NCI-H187 treated with DMSO at 0.1 percent for 48 hours (cell line): ENCODE measurements at regions not wholly inside any gene's neighbourhood (a gene's known extent, or its start where the extent isn't known, plus 50 kb on each side); places are given as distances from the start of the nearest gene placed in this dataset.
A peak's percentile ranks its signal among the peaks of the same experiment; 100 is the strongest.
"Not testable (repeated sequence)": the region's sequence is repeated elsewhere in the genome, so short reads cannot be mapped to it uniquely, and the experiment has no call there.

Experiments
- DNase-seq: peaks from one replicate; lab custom pipeline; 2025; lab: John Stamatoyannopoulos, UW

- DNase-seq, result no peak
Measured at GRCh38 chr5:92992073-92992472, 588.9 kb downstream of the NR2F1-AS1 start.

DNA sequence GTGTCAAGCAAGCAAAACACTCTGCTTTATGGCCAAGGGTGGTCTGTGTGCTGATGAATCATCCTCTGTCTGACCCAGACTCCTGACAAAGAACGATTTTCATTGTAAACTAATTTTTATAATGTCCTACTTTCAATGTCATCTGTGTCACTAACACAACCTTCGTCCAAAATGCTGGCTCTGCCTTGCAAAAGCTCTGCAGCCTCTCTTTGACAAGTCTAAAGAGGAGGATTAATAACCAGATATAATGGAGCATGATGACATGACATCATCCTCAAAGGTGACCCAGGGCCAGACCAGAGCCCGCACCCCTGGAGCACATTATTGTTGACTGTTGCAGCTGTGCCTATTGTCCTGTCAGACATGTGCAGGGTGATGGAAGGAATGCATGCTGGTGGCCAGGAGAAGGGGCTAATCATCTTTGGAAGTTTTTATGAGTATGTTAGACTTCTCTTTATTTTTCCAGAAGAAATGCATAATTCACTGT is 589.4 kb downstream of the NR2F1-AS1 start:
- DNase-seq, result no peak

- DNase-seq, result no peak
Measured at GRCh38 chr5:92990771-92991170, 590.2 kb downstream of the NR2F1-AS1 start.

DNA sequence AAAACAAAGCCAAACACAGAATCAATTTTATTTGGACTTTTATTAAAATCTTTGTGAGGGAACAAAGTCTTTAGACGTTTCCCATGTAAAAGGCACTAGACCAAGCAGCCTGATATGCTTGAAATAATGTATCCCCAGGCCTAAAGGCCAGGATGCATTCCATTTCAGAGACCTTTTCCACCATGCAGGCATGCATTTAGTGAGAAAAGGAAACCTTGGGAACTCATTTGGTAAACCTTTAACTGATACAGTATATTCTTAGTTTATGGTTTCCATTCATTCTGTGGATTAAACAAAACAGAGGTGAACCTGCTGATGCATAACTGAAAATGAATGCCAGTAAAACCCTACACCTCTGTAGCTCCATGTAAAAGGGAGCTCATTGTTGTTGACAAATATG is 600.0 kb downstream of the NR2F1-AS1 start:
- no peak for DNase-seq

DNA sequence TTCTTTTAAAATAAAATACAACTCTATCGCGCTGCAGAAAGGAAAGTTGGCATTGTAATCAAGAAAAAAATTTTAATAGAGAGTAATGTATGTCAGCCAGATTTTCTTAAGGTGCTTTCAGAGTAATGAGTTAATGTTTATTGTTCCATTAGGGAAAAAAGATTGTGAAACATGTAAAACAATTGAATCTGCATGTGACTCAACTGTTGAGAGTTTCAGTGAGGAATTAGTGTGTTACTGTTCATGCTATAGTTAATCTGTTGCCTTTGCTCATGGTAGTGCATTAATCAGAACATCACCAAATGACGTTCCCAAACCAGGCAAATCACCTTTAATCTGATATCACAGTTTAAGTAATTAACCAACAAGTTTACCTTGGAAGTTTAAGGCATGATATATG is 600.5 kb downstream of the NR2F1-AS1 start:
- no peak for DNase-seq

DNA sequence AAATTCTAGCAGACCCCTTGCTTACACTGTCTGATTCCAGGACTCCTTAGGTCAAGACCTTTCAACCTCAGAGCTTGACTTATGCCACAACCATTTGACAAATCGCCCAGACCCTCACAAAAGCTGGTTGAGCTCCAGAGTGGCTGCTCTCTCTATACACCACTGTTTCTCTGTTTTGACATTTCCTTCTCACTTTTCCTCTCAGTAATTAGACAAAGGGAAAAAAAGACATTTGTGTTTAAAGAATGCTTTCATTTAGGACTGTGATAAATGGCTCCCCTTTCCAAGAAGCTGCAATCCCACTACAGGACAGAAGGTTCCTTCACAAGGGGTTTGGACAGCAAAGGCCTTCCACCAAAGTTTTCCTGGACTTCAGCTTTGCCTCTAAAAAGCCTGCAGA is 601.3 kb downstream of the NR2F1-AS1 start:
- DNase-seq, result no peak

DNA sequence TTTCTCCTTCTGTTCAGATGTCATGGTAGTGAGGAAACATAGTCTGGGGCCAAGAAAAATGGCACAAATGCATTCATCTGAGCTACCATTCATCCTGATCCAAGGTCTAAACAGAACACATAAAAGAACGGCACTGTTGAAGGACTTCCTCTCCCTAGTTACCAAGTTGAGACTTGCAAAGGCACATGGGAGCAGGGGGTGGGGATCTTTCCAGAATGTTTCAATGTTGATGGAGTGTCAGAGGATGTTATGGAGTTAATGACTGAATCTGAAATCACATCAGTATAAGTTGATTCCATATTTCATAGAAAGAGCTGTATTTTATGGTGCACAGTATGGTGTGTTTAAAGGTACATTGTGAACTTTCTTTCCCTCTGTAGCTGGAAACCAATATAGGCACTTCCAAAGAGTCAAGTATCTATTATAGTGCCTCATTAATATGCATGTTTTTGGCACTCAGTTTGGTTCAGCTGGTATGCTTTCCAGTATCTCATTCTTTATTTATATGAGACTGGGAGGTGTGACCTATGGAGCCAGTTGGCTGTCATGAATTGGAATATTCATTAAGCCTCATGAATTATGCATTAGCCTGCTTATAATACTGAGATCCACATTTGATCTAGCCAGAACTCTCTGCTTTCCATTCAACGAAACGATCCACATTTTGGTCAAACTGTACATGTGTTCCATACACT is 603.0 kb downstream of the NR2F1-AS1 start:
- DNase-seq, result no peak

- no peak for DNase-seq
Measured at GRCh38 chr5:92976156-92976555, 604.9 kb downstream of the NR2F1-AS1 start.

- DNase-seq, result no peak
Measured at GRCh38 chr5:92969781-92970237, 611.2 kb downstream of the NR2F1-AS1 start.

- no peak for DNase-seq
Measured at GRCh38 chr5:92969191-92969780, 611.7 kb downstream of the NR2F1-AS1 start.

DNA sequence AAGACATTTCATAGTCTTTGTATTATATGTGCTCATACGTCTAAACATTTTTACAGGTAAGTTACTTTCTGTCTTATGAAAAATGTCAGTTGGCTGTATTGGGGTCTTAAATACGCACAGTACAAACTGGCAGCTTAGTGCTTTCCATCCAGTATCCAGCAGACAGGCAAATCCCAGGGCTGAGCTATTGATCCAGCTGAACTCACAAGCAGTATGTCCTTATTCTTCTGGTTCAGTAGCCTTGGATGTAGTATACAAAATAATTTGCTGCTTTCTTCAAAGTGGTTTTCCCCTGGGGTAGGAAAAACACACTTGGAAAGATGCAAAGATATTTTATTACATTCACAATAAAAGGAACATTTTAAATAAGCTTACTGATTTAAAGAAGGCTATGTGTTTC is 617.2 kb downstream of the NR2F1-AS1 start:
- no peak for DNase-seq

DNA sequence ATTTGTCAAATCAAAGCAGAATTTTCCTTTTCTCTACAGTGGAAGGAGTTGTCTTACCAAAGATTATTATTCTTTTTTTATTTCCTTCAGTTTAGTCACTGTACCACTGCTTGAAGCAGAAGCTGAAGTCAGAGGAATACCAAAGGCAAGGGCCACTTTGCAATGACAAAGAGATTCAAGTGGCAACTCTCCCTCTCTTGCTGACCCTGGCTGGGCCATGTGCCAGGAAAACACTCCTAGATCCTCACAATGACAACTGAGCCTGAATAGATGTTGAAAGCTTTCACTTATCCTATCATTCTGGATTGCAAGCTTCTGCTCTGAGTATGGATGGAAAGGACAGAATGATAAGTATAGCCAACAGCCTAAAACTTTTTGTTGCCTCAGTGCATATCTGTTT is 618.3 kb downstream of the NR2F1-AS1 start:
- peak; percentile 75 for DNase-seq

- no peak for DNase-seq
Measured at GRCh38 chr5:92956886-92957285, 624.1 kb downstream of the NR2F1-AS1 start.

DNA sequence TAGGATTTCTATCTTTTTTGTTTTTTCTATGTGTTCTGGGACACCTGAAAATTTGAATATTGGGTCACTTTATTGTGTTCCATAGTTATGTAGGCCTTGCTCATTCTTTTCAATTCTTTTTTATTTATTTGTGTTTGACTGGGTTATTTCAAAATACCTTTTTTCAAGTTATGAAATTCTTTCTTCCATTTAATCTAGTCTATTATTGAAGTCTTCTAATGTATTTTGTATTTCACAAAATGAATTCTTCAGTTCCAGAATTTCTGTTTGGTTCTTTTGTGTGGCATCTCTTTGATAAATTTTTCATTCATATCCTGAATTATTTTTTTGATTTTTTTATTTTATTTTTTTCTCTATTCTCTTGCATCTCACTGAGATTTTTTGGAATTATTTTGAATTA is 628.8 kb downstream of the NR2F1-AS1 start:
- no peak for DNase-seq

DNA sequence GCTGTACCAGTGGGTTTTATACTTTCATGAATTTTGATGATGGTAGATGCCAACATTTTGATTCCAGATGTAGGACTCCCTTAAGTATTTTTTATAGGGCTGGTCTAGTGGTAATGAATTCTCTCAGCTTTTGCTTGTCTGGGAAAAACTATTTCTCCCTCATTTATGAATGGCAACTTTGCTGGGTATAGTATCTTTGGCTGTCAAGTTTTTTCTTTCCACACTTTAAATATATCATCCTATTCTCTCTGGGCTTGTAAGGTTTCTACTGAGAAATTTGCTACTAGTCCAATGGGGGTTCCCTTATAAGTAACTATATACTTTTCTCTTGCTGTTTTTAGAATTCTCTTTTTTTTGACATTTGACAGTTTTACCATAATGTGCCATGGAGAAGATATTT is 629.3 kb downstream of the NR2F1-AS1 start:
- no peak for DNase-seq

- DNase-seq, result no peak
Measured at GRCh38 chr5:92946546-92946945, 634.5 kb downstream of the NR2F1-AS1 start.

- no peak for DNase-seq
Measured at GRCh38 chr5:92945605-92946097, 635.4 kb downstream of the NR2F1-AS1 start.

DNA sequence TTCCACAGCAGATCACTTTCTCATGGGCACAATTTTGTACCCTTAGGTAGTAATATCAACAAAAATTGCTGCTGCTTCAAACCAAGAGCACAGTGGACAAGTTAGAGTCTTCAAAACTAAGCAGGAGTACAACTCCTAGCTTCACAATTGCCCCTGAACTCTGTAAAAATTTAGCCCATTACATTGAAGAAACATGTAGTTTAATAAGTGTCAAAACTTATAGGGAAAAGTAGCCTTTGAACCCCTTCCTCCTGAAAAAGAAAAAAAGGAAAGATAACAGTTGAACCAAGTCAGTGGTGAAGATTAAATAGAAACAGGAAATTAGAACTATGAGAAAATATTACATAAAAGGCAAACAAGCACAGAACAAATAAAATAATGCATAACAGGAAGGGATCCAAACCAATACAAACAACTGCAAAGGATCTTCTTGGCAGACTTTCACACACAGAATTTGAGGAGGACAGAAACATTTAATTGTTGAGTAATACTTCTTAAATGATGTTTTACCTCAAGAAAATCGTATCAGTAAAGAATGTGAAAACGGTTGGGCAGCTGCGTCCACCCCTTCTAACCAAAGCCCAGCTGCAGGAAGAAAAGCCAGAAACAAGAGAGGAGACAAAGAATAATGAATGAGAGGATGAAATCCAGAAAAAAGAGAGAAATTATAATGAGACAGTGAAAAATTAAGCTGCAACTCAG is 636.0 kb downstream of the NR2F1-AS1 start:
- no peak for DNase-seq

DNA sequence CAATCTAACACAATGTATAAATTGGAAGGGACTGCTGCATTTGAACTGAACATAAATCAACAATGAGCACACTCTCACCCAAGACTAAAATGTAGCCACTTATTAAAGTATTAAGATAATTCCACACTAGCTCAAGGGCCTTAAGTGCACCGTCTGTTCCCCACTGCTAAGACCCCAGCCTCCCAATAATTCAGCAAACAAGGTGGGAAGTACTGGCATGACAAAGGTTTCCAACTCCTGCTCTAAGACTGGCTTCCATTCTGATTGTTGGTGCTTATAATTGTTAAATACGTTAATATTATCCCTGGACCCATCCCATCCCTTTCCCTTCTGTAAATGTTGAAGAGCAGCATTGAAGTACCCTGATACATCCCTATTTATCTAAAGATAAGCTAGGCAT is 636.7 kb downstream of the NR2F1-AS1 start:
- DNase-seq, result no peak

DNA sequence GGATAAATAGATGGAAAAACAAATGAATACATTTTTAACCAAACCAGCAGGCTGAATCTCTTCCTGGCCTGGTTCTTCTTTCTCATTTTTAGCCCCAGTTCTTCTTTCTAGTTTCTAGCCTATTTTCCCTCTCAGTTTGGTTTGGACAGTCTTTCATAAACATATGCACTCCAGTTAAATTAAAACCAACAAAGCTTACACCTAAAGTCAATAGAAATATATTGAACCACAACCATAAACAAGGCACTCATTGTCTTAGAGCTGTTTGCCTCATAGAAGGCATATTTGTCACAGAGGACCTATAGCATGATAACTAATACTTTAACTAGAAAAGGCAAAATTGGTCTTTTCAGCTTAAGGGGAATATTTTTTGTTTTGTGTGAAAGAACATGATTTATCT is 638.3 kb downstream of the NR2F1-AS1 start:
- DNase-seq, result no peak

GRCh38 chr5:92941806-92942205 is 639.2 kb downstream of the NR2F1-AS1 start:
- no peak for DNase-seq

DNA sequence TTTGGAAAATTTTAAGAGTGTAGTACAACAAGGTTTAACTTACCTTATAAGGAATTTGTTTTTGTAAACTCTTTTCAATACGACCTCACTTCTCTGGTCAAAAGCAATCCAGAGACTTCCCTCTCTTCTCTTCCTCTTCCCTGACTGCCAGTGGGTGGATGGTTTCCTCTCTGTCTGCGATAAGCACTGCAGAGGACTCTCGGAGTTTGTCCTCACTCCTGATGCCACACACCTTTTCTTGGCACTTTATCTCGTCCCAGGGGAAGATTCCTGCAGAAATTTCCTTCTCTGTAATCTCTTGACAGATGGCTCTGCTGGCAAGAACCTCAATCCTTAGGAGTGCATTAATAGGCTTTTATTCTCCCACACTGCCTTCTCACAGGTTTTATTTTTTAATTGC is 641.6 kb downstream of the NR2F1-AS1 start:
- no peak for DNase-seq

- not testable (repeated sequence) for DNase-seq
Measured at GRCh38 chr5:92937396-92937795, 643.6 kb downstream of the NR2F1-AS1 start.
